Hindlimb muscle (tissue), 1 donor: ENCODE measurements at regions not wholly inside any gene's neighbourhood (a gene's known extent, or its start where the extent isn't known, plus 50 kb on each side); places are given as distances from the start of the nearest gene placed in this dataset.
A peak's percentile ranks its signal among the peaks of the same experiment; 100 is the strongest.

Experiments
- DNase-seq: peaks from one replicate; pipeline ENCODE4 v3.0.0-alpha.2; 2013

- DNase-seq: no peak
Observed at GRCh38 chr20:51335329-51335841, 207.1 kb downstream of the NFATC2 start.

GRCh38 chr20:51334609-51335008 lies 207.9 kb downstream of the NFATC2 start:
- DNase-seq: no peak

GRCh38 chr20:51333971-51334370 lies 208.5 kb downstream of the NFATC2 start:
- DNase-seq: no peak

- no peak for DNase-seq
Observed at GRCh38 chr20:51333446-51333845, 209.1 kb downstream of the NFATC2 start.

GRCh38 chr20:51331481-51331880 lies 211.0 kb downstream of the NFATC2 start:
- no peak for DNase-seq

GRCh38 chr20:51329845-51330244 lies 212.7 kb downstream of the NFATC2 start:
- no peak for DNase-seq

- peak; percentile 43 for DNase-seq
Observed at GRCh38 chr20:51327251-51327841, 215.2 kb downstream of the NFATC2 start.

GRCh38 chr20:51326201-51326819 lies 216.2 kb downstream of the NFATC2 start:
- DNase-seq: no peak

GRCh38 chr20:51322164-51322707 lies 220.3 kb downstream of the NFATC2 start:
- DNase-seq: no peak

GRCh38 chr20:51321343-51322163 lies 221.0 kb downstream of the NFATC2 start:
- DNase-seq: no peak

GRCh38 chr20:51319522-51319921 lies 223.0 kb downstream of the NFATC2 start:
- no peak for DNase-seq

- no peak for DNase-seq
Observed at GRCh38 chr20:51318058-51318949, 224.2 kb downstream of the NFATC2 start.

GRCh38 chr20:51315390-51315789 lies 227.1 kb downstream of the NFATC2 start:
- no peak for DNase-seq

- no peak for DNase-seq
Observed at GRCh38 chr20:51313358-51313827, 229.1 kb downstream of the NFATC2 start.

GRCh38 chr20:51312480-51312783 lies 230.1 kb downstream of the NFATC2 start:
- no peak for DNase-seq

GRCh38 chr20:51311636-51312479 lies 230.7 kb downstream of the NFATC2 start:
- no peak for DNase-seq

- no peak for DNase-seq
Observed at GRCh38 chr20:51310216-51310615, 232.3 kb downstream of the NFATC2 start.

GRCh38 chr20:51309128-51309527 lies 233.4 kb downstream of the NFATC2 start:
- DNase-seq: no peak

- DNase-seq: peak; percentile 76
Observed at GRCh38 chr20:51306521-51307358, 235.8 kb downstream of the NFATC2 start.

- no peak for DNase-seq
Observed at GRCh38 chr20:51306081-51306480, 236.4 kb downstream of the NFATC2 start.
